HepG2 (cell line): ENCODE measurements at regions not wholly inside any gene's neighbourhood (a gene's known extent, or its start where the extent isn't known, plus 50 kb on each side); places are given as distances from the start of the nearest gene placed in this dataset.

ENCODE experiments used
- CTCF ChIP-seq: sonication (generic); formaldehyde crosslinking; IDR thresholded peaks from 2 replicates; pipeline ENCODE4 v1.5.0; 2020; ENCODE audit warnings: mild to moderate bottlenecking, missing genetic modification reagents, moderate library complexity
- HES4 ChIP-seq: sonication (generic); formaldehyde crosslinking; IDR thresholded peaks from 2 replicates; pipeline ENCODE4 v1.9.0; 2021; ENCODE audit warnings: mild to moderate bottlenecking, missing genetic modification reagents, borderline replicate concordance
- KAT7 ChIP-seq: IDR thresholded peaks from 2 replicates; pipeline ENCODE4 v1.6.1; 2018; ENCODE audit warnings: borderline replicate concordance, missing compliant biosample characterization
- POLR2G ChIP-seq: fragments of 200-400 bp; formaldehyde crosslinking; IDR thresholded peaks from 2 replicates; pipeline ENCODE4 v1.6.1; 2018; ENCODE audit warnings: mild to moderate bottlenecking, low read depth, low read length, moderate library complexity
- REL ChIP-seq: sonication (generic); formaldehyde crosslinking; conservative IDR thresholded peaks from 2 replicates; pipeline ENCODE4 v1.8.0; 2022; ENCODE audit warnings: mild to moderate bottlenecking, missing genetic modification reagents, moderate library complexity

GRCh38 chr22:27323661-27324060 is 477.9 kb downstream of the MN1 start:
- TF ChIP-seq HES4 (CRISPR knock-in tag) (no peak), KAT7 (CRISPR knock-in tag) (no peak), REL (CRISPR knock-in tag) (no peak), CTCF (CRISPR knock-in tag) (no peak), POLR2G (no peak)
